ENCODE measurements at regions not wholly inside any gene's neighbourhood (a gene's known extent, or its start where the extent isn't known, plus 50 kb on each side); places are given as distances from the start of the nearest gene placed in this dataset.
"Not testable (repeated sequence)": the region's sequence is repeated elsewhere in the genome, so short reads cannot be mapped to it uniquely, and the experiment has no call there.

DNA sequence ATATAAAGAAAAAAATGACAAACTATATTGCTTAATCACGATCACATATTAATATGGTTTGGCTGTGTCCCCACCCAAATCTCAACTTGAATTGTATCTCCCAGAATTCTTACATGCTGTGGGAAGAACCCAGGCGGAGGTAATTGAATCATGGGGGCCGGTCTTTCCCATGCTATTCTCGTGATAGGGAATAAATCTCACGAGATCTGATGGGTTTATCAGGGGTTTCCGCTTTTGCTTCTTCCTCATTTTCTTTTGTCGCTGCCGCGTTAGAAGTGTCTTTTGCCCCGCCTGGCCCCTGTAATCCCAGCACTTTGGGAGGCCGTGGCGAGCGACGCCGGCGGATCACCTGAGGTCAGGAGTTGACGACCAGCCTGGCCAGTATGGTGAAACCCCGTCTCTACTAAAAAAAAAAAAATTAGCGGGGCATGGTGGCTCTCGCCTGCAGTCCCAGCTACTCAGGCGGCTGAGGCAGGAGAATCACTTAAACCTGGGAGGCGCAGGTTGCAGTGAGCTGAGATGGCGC is 220.0 kb downstream of the KCNJ2 start:
- ATAC-seq (ENCODE audit: low read depth); H4K5ac ChIP-seq (ENCODE audit: low read depth, low read length); DNase-seq; H2BK120ac ChIP-seq (ENCODE audit: low read depth, low read length); H2AK9ac ChIP-seq (replicated peaks; ENCODE audit: low read depth, low read length, poor library complexity); H2BK5ac ChIP-seq (ENCODE audit: low read depth, low read length, poor library complexity, severe bottlenecking); H2BK15ac ChIP-seq (ENCODE audit: low read depth, low read length); H4K91ac ChIP-seq (ENCODE audit: insufficient read depth, low read depth, low read length); H3K27me3 ChIP-seq (ENCODE audit: control insufficient read depth, insufficient read depth, low read length); intact Hi-C loops (cut with micrococcal nuclease); H3K23ac ChIP-seq (ENCODE audit: low read depth, low read length); H3K9me1 ChIP-seq (ENCODE audit: insufficient read depth, low read length); H3K9me3 ChIP-seq (ENCODE audit: control insufficient read depth, insufficient read depth, low read length); in situ Hi-C loops (cut with MboI; ENCODE audit: low sequenced_read_pairs); H3K36me3 ChIP-seq (ENCODE audit: control insufficient read depth, insufficient read depth, low read length); H3K4me2 ChIP-seq (ENCODE audit: low read depth, low read length); H3K4me3 ChIP-seq (ENCODE audit: insufficient read depth, low read depth, low read length); H2BK20ac ChIP-seq (ENCODE audit: low read depth, low read length); H3K18ac ChIP-seq (ENCODE audit: low read depth, low read length); H3K9ac ChIP-seq (ENCODE audit: low read depth, low read length); H4K20me1 ChIP-seq (ENCODE audit: insufficient read depth, low read length); H3K4me1 ChIP-seq (ENCODE audit: control insufficient read depth, insufficient read depth, low read length); POLR2A ChIA-PET (ENCODE audit: unreplicated experiment); BruUV-seq (replicated peaks); H3K27ac ChIP-seq (ENCODE audit: insufficient read depth, low read length); H2AK5ac ChIP-seq (ENCODE audit: low read depth, low read length); H4K8ac ChIP-seq (ENCODE audit: low read depth in 2 of 2, low read length in 2 of 2); dilution Hi-C loops (cut with HindIII; ENCODE audit: low sequenced_read_pairs, unreplicated experiment); H3K79me1 ChIP-seq (ENCODE audit: low read depth in 1 of 2, low read length in 2 of 2); H3K56ac ChIP-seq (ENCODE audit: extremely low read depth, insufficient read depth, low read length); H2AFZ ChIP-seq (replicated peaks; ENCODE audit: low read length, poor library complexity); H3K4ac ChIP-seq (ENCODE audit: low read depth, low read length); H3K14ac ChIP-seq (replicated peaks; ENCODE audit: low read depth, low read length): not testable (repeated sequence)
- CTCF ChIA-PET = interaction anchor here (0.7 kb wide), 1 partner anchor 782 kb away, joined by 3 read pairs; no protein-coding TSS in a partner anchor
- WGBS, 2 experiments (ENCODE audit: extremely low coverage in 2 of 2, insufficient read length in 1 of 2) = 95% methylated on average over 4 of the region's 23 CpGs; no CpG with 5 or more reads in 1 of the 2 experiments

Measured in IMR-90 (cell line).